ENCODE measurements at regions not wholly inside any gene's neighbourhood (a gene's known extent, or its start where the extent isn't known, plus 50 kb on each side); places are given as distances from the start of the nearest gene placed in this dataset.

DNA sequence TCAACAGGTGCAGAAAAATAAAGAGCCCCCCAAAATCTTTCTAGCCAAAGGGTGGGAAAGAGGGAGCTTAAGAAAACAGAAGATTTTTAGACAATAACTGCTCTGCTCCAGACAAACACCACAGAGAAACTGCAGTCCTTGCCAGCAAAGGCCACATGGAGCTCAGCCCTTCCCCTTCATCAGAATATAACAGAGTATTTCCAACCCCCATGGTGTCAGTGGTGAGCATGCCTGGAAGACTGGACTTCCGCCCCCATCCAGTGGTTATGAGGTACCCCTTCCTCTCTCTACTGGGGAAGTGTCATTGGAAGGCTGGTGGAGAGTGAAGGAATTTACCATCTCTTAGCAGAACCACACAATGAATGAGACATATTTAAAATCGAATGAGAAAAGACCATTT lies 1007.3 kb upstream of the CELF2 start (continued):
- TF ChIP-seq, protein P1, sequence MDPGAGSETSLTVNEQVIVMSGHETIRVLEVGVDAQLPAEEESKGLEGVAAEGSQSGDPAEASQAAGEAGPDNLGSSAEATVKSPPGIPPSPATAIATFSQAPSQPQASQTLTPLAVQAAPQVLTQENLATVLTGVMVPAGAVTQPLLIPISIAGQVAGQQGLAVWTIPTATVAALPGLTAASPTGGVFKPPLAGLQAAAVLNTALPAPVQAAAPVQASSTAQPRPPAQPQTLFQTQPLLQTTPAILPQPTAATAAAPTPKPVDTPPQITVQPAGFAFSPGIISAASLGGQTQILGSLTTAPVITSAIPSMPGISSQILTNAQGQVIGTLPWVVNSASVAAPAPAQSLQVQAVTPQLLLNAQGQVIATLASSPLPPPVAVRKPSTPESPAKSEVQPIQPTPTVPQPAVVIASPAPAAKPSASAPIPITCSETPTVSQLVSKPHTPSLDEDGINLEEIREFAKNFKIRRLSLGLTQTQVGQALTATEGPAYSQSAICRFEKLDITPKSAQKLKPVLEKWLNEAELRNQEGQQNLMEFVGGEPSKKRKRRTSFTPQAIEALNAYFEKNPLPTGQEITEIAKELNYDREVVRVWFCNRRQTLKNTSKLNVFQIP (CRISPR knock-in tag; IDR thresholded peaks at IDR 0.05; ENCODE audit: borderline replicate concordance, low read depth), result no peak
- no peak for TF ChIP-seq ZNF565 (CRISPR knock-in tag; conservative IDR thresholded peaks at IDR 0.05; ENCODE audit: low read depth)
- TF ChIP-seq ZFP30 (CRISPR knock-in tag; IDR thresholded peaks at IDR 0.05), result no peak
- TF ChIP-seq, protein P2, sequence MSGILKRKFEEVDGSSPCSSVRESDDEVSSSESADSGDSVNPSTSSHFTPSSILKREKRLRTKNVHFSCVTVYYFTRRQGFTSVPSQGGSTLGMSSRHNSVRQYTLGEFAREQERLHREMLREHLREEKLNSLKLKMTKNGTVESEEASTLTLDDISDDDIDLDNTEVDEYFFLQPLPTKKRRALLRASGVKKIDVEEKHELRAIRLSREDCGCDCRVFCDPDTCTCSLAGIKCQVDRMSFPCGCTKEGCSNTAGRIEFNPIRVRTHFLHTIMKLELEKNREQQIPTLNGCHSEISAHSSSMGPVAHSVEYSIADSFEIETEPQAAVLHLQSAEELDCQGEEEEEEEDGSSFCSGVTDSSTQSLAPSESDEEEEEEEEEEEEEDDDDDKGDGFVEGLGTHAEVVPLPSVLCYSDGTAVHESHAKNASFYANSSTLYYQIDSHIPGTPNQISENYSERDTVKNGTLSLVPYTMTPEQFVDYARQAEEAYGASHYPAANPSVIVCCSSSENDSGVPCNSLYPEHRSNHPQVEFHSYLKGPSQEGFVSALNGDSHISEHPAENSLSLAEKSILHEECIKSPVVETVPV (CRISPR knock-in tag; IDR thresholded peaks at IDR 0.05), result no peak
- TF ChIP-seq ARNTL (CRISPR knock-in tag; IDR thresholded peaks at IDR 0.05; ENCODE audit: borderline replicate concordance, low read depth), result no peak
- TF ChIP-seq ZC3H10 (CRISPR knock-in tag; IDR thresholded peaks at IDR 0.05), result no peak
- TF ChIP-seq, protein P3, sequence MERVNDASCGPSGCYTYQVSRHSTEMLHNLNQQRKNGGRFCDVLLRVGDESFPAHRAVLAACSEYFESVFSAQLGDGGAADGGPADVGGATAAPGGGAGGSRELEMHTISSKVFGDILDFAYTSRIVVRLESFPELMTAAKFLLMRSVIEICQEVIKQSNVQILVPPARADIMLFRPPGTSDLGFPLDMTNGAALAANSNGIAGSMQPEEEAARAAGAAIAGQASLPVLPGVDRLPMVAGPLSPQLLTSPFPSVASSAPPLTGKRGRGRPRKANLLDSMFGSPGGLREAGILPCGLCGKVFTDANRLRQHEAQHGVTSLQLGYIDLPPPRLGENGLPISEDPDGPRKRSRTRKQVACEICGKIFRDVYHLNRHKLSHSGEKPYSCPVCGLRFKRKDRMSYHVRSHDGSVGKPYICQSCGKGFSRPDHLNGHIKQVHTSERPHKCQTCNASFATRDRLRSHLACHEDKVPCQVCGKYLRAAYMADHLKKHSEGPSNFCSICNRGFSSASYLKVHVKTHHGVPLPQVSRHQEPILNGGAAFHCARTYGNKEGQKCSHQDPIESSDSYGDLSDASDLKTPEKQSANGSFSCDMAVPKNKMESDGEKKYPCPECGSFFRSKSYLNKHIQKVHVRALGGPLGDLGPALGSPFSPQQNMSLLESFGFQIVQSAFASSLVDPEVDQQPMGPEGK (CRISPR knock-in tag; IDR thresholded peaks at IDR 0.05; ENCODE audit: borderline replicate concordance), result no peak
- no peak for TF ChIP-seq ISL1 (CRISPR knock-in tag; IDR thresholded peaks at IDR 0.05)
- no peak for TF ChIP-seq ESRRG (CRISPR knock-in tag; IDR thresholded peaks at IDR 0.05)

DNA sequence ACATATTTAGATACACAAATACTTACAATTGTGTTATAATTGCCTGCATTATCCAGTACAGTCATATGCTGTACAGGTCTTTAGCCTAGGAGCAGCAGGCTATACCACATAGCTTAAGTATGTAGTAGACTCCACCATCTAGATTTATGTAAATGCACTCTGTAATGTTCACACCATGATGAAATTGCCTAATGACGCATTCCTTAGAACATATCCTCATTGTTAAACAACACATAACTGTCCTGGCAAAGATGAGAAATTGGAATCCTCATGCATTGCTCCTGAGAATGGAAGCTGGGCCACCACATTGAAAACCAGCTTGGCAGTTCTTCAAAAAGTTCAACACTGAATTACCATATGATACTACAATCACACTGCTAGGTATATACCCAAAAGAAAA lies 1002.8 kb upstream of the CELF2 start:
- ATAC-seq, result no peak
- TF ChIP-seq, protein P3 (CRISPR knock-in tag; IDR thresholded peaks at IDR 0.05; ENCODE audit: borderline replicate concordance), result no peak
- no peak for TF ChIP-seq PPARA (CRISPR knock-in tag; IDR thresholded peaks at IDR 0.05; ENCODE audit: borderline replicate concordance)
- TF ChIP-seq, protein P4, sequence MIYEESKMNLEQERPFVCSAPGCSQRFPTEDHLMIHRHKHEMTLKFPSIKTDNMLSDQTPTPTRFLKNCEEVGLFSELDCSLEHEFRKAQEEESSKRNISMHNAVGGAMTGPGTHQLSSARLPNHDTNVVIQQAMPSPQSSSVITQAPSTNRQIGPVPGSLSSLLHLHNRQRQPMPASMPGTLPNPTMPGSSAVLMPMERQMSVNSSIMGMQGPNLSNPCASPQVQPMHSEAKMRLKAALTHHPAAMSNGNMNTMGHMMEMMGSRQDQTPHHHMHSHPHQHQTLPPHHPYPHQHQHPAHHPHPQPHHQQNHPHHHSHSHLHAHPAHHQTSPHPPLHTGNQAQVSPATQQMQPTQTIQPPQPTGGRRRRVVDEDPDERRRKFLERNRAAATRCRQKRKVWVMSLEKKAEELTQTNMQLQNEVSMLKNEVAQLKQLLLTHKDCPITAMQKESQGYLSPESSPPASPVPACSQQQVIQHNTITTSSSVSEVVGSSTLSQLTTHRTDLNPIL (CRISPR knock-in tag; IDR thresholded peaks at IDR 0.05; ENCODE audit: low read depth), result no peak
- TF ChIP-seq TOX (CRISPR knock-in tag; IDR thresholded peaks at IDR 0.05; ENCODE audit: borderline replicate concordance), result no peak
- TF ChIP-seq BACH2 (CRISPR knock-in tag; IDR thresholded peaks at IDR 0.05; ENCODE audit: borderline replicate concordance), result no peak
- TF ChIP-seq ZNF70 (CRISPR knock-in tag; IDR thresholded peaks at IDR 0.05), result no peak
- TF ChIP-seq ARNTL (CRISPR knock-in tag; IDR thresholded peaks at IDR 0.05; ENCODE audit: borderline replicate concordance, low read depth), result no peak

DNA sequence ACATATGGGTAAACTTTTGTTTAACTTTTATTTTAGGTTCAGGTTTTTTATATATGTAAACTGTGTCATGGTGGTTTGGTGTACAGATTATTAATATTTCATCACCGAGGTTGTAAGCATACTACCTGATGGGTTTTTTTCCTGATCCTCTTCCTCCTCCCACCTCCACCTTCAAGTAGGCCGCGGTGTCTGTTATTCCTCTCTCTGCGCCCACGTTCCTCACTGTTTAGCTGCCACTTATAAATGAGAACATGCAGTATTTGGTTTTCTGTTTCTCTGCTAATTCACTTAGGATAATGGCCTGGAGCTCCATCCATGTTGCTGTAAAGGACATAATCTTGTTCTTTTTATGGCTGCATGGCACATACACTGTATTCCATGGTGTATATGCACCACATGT lies 1000.0 kb upstream of the CELF2 start:
- no peak for ATAC-seq
- TF ChIP-seq ZC3H10 (CRISPR knock-in tag; IDR thresholded peaks at IDR 0.05) (no peak), CSDC2 (CRISPR knock-in tag; IDR thresholded peaks at IDR 0.05) (no peak), RARB (CRISPR knock-in tag; IDR thresholded peaks at IDR 0.05) (no peak), ZFP30 (CRISPR knock-in tag; IDR thresholded peaks at IDR 0.05) (no peak), GLIS3 (CRISPR knock-in tag; IDR thresholded peaks at IDR 0.05) (no peak), ZNF565 (CRISPR knock-in tag; conservative IDR thresholded peaks at IDR 0.05; ENCODE audit: low read depth) (no peak), BACH2 (CRISPR knock-in tag; IDR thresholded peaks at IDR 0.05; ENCODE audit: borderline replicate concordance) (no peak), ISL1 (CRISPR knock-in tag; IDR thresholded peaks at IDR 0.05) (no peak), OSR1 (CRISPR knock-in tag; IDR thresholded peaks at IDR 0.05) (no peak), SNAI2 (CRISPR knock-in tag; IDR thresholded peaks at IDR 0.05) (no peak), ARNTL (CRISPR knock-in tag; IDR thresholded peaks at IDR 0.05; ENCODE audit: borderline replicate concordance, low read depth) (no peak), ESRRG (CRISPR knock-in tag; IDR thresholded peaks at IDR 0.05) (no peak), ZNF8 (CRISPR knock-in tag; IDR thresholded peaks at IDR 0.05) (no peak)
- TF ChIP-seq, protein P5, sequence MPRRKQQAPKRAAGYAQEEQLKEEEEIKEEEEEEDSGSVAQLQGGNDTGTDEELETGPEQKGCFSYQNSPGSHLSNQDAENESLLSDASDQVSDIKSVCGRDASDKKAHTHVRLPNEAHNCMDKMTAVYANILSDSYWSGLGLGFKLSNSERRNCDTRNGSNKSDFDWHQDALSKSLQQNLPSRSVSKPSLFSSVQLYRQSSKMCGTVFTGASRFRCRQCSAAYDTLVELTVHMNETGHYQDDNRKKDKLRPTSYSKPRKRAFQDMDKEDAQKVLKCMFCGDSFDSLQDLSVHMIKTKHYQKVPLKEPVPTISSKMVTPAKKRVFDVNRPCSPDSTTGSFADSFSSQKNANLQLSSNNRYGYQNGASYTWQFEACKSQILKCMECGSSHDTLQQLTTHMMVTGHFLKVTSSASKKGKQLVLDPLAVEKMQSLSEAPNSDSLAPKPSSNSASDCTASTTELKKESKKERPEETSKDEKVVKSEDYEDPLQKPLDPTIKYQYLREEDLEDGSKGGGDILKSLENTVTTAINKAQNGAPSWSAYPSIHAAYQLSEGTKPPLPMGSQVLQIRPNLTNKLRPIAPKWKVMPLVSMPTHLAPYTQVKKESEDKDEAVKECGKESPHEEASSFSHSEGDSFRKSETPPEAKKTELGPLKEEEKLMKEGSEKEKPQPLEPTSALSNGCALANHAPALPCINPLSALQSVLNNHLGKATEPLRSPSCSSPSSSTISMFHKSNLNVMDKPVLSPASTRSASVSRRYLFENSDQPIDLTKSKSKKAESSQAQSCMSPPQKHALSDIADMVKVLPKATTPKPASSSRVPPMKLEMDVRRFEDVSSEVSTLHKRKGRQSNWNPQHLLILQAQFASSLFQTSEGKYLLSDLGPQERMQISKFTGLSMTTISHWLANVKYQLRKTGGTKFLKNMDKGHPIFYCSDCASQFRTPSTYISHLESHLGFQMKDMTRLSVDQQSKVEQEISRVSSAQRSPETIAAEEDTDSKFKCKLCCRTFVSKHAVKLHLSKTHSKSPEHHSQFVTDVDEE (CRISPR knock-in tag; IDR thresholded peaks at IDR 0.05), result no peak
- TF ChIP-seq, protein P1 (CRISPR knock-in tag; IDR thresholded peaks at IDR 0.05; ENCODE audit: borderline replicate concordance, low read depth), result no peak
- TF ChIP-seq, protein P3 (CRISPR knock-in tag; IDR thresholded peaks at IDR 0.05; ENCODE audit: borderline replicate concordance), result no peak
